ENCODE measurements at regions not wholly inside any gene's neighbourhood (a gene's known extent, or its start where the extent isn't known, plus 50 kb on each side); places are given as distances from the start of the nearest gene placed in this dataset.

- TF ChIP-seq CTCF (IDR thresholded peaks at IDR 0.05; ENCODE audit: control extremely low read depth in 1 of 3, insufficient read depth in 1 of 3, low read depth in 1 of 3, low read length in 3 of 3) (no peak), POU5F1 (IDR thresholded peaks at IDR 0.05; ENCODE audit: low read depth, low read length) (no peak)
These were observed 136.3 kb upstream of the NR3C1 start for GRCh38 chr5:143539742-143540141.
